CD4-positive, alpha-beta memory T cell (primary cell): ENCODE measurements at regions not wholly inside any gene's neighbourhood (a gene's known extent, or its start where the extent isn't known, plus 50 kb on each side); places are given as distances from the start of the nearest gene placed in this dataset.

Source experiments
- CTCF ChIA-PET: fragments of 350-600 bp; sonication (Branson Sonifier 250); formaldehyde crosslinking; loops from one replicate; lab custom pipeline; 2021; ENCODE audit warnings: inconsistent platforms; ENCODE audit not compliant: partially characterized antibody; lab: Charles Lee
- POLR2A ChIA-PET: fragments of 350-600 bp; sonication (Branson Sonifier 250); formaldehyde crosslinking; loops from one replicate; lab custom pipeline; 2021; ENCODE audit not compliant: partially characterized antibody; lab: Charles Lee
- DNase-seq, 5 donors: peaks; one replicate each; pipeline versions ENCODE4 v3.0.0 to v3.0.0-alpha.2; 2020 to 2022; ENCODE audit warnings: mixed read lengths in 1 of 5
- H3K27ac ChIP-seq: one replicate; pipeline ENCODE4 v1.7.0; 2013; ENCODE audit warnings: low read depth, low read length
- H3K27me3 ChIP-seq: 2 replicates; pipeline ENCODE4 v1.7.0; 2013; ENCODE audit warnings: mild to moderate bottlenecking, low read length, moderate library complexity; ENCODE audit not compliant: insufficient read depth
- H3K36me3 ChIP-seq: 2 replicates; pipeline ENCODE4 v1.7.0; 2013; ENCODE audit warnings: mild to moderate bottlenecking, low read length, moderate library complexity; ENCODE audit not compliant: insufficient read depth
- H3K4me1 ChIP-seq: 2 replicates; pipeline ENCODE4 v1.7.0; 2013; ENCODE audit warnings: mild to moderate bottlenecking, low read length, moderate library complexity; ENCODE audit not compliant: insufficient read depth
- H3K4me3 ChIP-seq, 2 donors: one replicate each; pipeline ENCODE4 v1.7.0; 2013; ENCODE audit warnings: low read length in 2 of 2, mild to moderate bottlenecking in 1 of 2
- H3K9me3 ChIP-seq, 2 donors: one replicate each; pipeline ENCODE4 v1.7.0; 2013; ENCODE audit warnings: low read length in 2 of 2, control low read depth in 1 of 2; ENCODE audit not compliant: control insufficient read depth in 1 of 2
- H3K27ac Mint-ChIP-seq, 7 donors: one replicate each; pipeline ENCODE4 v1.8.0; 2020 to 2021; ENCODE audit warnings: mixed read lengths in 7 of 7, mild to moderate bottlenecking in 6 of 7, inconsistent platforms in 3 of 7, moderate library complexity in 3 of 7
- H3K27me3 Mint-ChIP-seq, 2 donors: one replicate each; pipeline ENCODE4 v1.8.0; 2020 to 2021; ENCODE audit warnings: mixed read lengths in 2 of 2
- H3K36me3 Mint-ChIP-seq, 2 donors: one replicate each; pipeline ENCODE4 v1.8.0; 2020 to 2021; ENCODE audit warnings: mixed read lengths in 2 of 2, inconsistent platforms in 1 of 2, mild to moderate bottlenecking in 1 of 2
- H3K4me1 Mint-ChIP-seq, 4 donors: one replicate each; pipeline ENCODE4 v1.8.0; 2020 to 2021; ENCODE audit warnings: mixed read lengths in 4 of 4, mild to moderate bottlenecking in 1 of 4
- H3K4me3 Mint-ChIP-seq, 8 donors: one replicate each; pipeline ENCODE4 v1.8.0; 2020 to 2021; ENCODE audit warnings: mixed read lengths in 8 of 8, mild to moderate bottlenecking in 7 of 8, moderate library complexity in 6 of 8, inconsistent platforms in 3 of 8
- H3K9me3 Mint-ChIP-seq, 8 donors: one replicate each; pipeline ENCODE4 v1.8.0; 2020 to 2021; ENCODE audit warnings: mixed read lengths in 8 of 8, mild to moderate bottlenecking in 5 of 8, inconsistent platforms in 3 of 8, moderate library complexity in 1 of 8
- intact Hi-C: fragments of 100-400 bp; cut with micrococcal nuclease; formaldehyde crosslinking; loops from one replicate; pipeline ENCODE4 v1.15.1; 2023

GRCh38 chr20:60232380-60232779 is 274.2 kb downstream of the CDH26 start:
- H3K9me3 ChIP-seq = no peaks in the 10 kb centered on the region

GRCh38 chr20:60233018-60233630 is 274.9 kb downstream of the CDH26 start:
- CTCF ChIA-PET = no interaction called here
- no peak for DNase-seq
- H3K4me3 ChIP-seq = no peak overlapping the region
- H3K9me3 ChIP-seq = no peaks in the 10 kb centered on the region
- Mint-ChIP-seq H3K27ac (no peak overlapping the region), H3K27me3 (peaks cover 2 to 3% of the 10 kb centered on the region in 2 donors), H3K4me1 (no peaks in the 10 kb centered on the region), H3K4me3 (no peak overlapping the region), H3K9me3 (peaks cover 0 to 3% (median 0%) of the 10 kb centered on the region in 8 donors), H3K36me3 (no peaks in the 10 kb centered on the region)
- no peak overlapping the region for H3K27ac ChIP-seq
- POLR2A ChIA-PET = no interaction called here
- no peaks in the 10 kb centered on the region for H3K27me3 ChIP-seq
- intact Hi-C loops = no loop called here
- no peaks in the 10 kb centered on the region for H3K4me1 ChIP-seq
- no peaks in the 10 kb centered on the region for H3K36me3 ChIP-seq

More at GRCh38 chr20:60232380-60232779, 274.2 kb downstream of the CDH26 start:
- H3K27ac ChIP-seq = no peak overlapping the region
- intact Hi-C loops = no loop called here
- H3K4me1 Mint-ChIP-seq = no peaks in the 10 kb centered on the region
- no peaks in the 10 kb centered on the region for H3K36me3 ChIP-seq
- H3K36me3 Mint-ChIP-seq = no peaks in the 10 kb centered on the region
- no peak for DNase-seq
- ChIA-PET POLR2A (no interaction called here), CTCF (no interaction called here)
- H3K27me3 Mint-ChIP-seq = peaks cover 2 to 3% of the 10 kb centered on the region in 2 donors
- H3K4me3 ChIP-seq = no peak overlapping the region
- H3K27me3 ChIP-seq = no peaks in the 10 kb centered on the region
- H3K9me3 Mint-ChIP-seq = peaks cover 0 to 3% (median 0%) of the 10 kb centered on the region in 8 donors
- H3K27ac Mint-ChIP-seq = no peak overlapping the region
- no peak overlapping the region for H3K4me3 Mint-ChIP-seq
- H3K4me1 ChIP-seq = no peaks in the 10 kb centered on the region

- Mint-ChIP-seq H3K4me1 (no peaks in the 10 kb centered on the region), H3K27me3 (peaks cover 3 to 5% of the 10 kb centered on the region in 2 donors), H3K9me3 (no peaks in the 10 kb centered on the region), H3K4me3 (no peak overlapping the region), H3K27ac (no peak overlapping the region), H3K36me3 (no peaks in the 10 kb centered on the region)
- Histone ChIP-seq H3K27me3 (no peaks in the 10 kb centered on the region), H3K9me3 (no peaks in the 10 kb centered on the region), H3K4me3 (no peak overlapping the region), H3K27ac (no peak overlapping the region), H3K4me1 (no peaks in the 10 kb centered on the region), H3K36me3 (no peaks in the 10 kb centered on the region)
- DNase-seq = no peak
- ChIA-PET CTCF (no interaction called here), POLR2A (no interaction called here)
- intact Hi-C loops = no loop called here
Observed at GRCh38 chr20:60236613-60237012, 278.4 kb downstream of the CDH26 start.

- Mint-ChIP-seq H3K4me3 (no peak overlapping the region), H3K27me3 (peaks cover 3 to 5% of the 10 kb centered on the region in 2 donors), H3K36me3 (no peaks in the 10 kb centered on the region), H3K9me3 (no peaks in the 10 kb centered on the region), H3K4me1 (no peaks in the 10 kb centered on the region), H3K27ac (no peak overlapping the region)
- CTCF ChIA-PET = no interaction called here
- intact Hi-C loops = no loop called here
- H3K27ac ChIP-seq = no peak overlapping the region
- DNase-seq = no peak
- H3K27me3 ChIP-seq = no peaks in the 10 kb centered on the region
- H3K36me3 ChIP-seq = no peaks in the 10 kb centered on the region
- no peaks in the 10 kb centered on the region for H3K4me1 ChIP-seq
- no peak overlapping the region for H3K4me3 ChIP-seq
- no peaks in the 10 kb centered on the region for H3K9me3 ChIP-seq
- POLR2A ChIA-PET = no interaction called here
Observed at GRCh38 chr20:60237981-60238380, 279.8 kb downstream of the CDH26 start.

- H3K27ac Mint-ChIP-seq = no peak overlapping the region
- no peaks in the 10 kb centered on the region for H3K36me3 ChIP-seq
- no peaks in the 10 kb centered on the region for H3K4me1 Mint-ChIP-seq
- no peaks in the 10 kb centered on the region for H3K9me3 ChIP-seq
- H3K4me3 ChIP-seq = no peak overlapping the region
- peaks cover 3 to 5% of the 10 kb centered on the region in 2 donors for H3K27me3 Mint-ChIP-seq
- H3K4me1 ChIP-seq = no peaks in the 10 kb centered on the region
- ChIA-PET POLR2A (no interaction called here), CTCF (no interaction called here)
- DNase-seq = no peak
- no peaks in the 10 kb centered on the region for H3K27me3 ChIP-seq
- intact Hi-C loops = no loop called here
- H3K9me3 Mint-ChIP-seq = no peaks in the 10 kb centered on the region
- no peak overlapping the region for H3K27ac ChIP-seq
- no peaks in the 10 kb centered on the region for H3K36me3 Mint-ChIP-seq
- H3K4me3 Mint-ChIP-seq = no peak overlapping the region
Observed at GRCh38 chr20:60238992-60239660, 280.9 kb downstream of the CDH26 start.

- no peak overlapping the region for H3K4me3 ChIP-seq
- Mint-ChIP-seq H3K27me3 (peaks cover 1 to 5% of the 10 kb centered on the region in 2 donors), H3K4me3 (no peak overlapping the region), H3K36me3 (no peaks in the 10 kb centered on the region), H3K27ac (no peak overlapping the region), H3K4me1 (no peaks in the 10 kb centered on the region), H3K9me3 (no peaks in the 10 kb centered on the region)
- intact Hi-C loops = no loop called here
- DNase-seq = no peak
- H3K36me3 ChIP-seq = no peaks in the 10 kb centered on the region
- ChIA-PET POLR2A (no interaction called here), CTCF (no interaction called here)
- no peak overlapping the region for H3K27ac ChIP-seq
- H3K9me3 ChIP-seq = no peaks in the 10 kb centered on the region
- H3K4me1 ChIP-seq = no peaks in the 10 kb centered on the region
- no peaks in the 10 kb centered on the region for H3K27me3 ChIP-seq
Observed at GRCh38 chr20:60239956-60240355, 281.7 kb downstream of the CDH26 start.

- Mint-ChIP-seq H3K27me3 (peaks cover 1 to 5% of the 10 kb centered on the region in 2 donors), H3K36me3 (no peaks in the 10 kb centered on the region), H3K4me3 (no peak overlapping the region), H3K9me3 (no peaks in the 10 kb centered on the region), H3K27ac (peak overlapping the region in 1 of 7 donors; percentile 46), H3K4me1 (no peaks in the 10 kb centered on the region)
- Histone ChIP-seq H3K27me3 (no peaks in the 10 kb centered on the region), H3K4me3 (no peak overlapping the region), H3K9me3 (no peaks in the 10 kb centered on the region), H3K4me1 (no peaks in the 10 kb centered on the region), H3K27ac (no peak overlapping the region), H3K36me3 (no peaks in the 10 kb centered on the region)
- CTCF ChIA-PET = no interaction called here
- DNase-seq = no peak
- intact Hi-C loops = no loop called here
- POLR2A ChIA-PET = no interaction called here
Observed at GRCh38 chr20:60240415-60240814, 282.2 kb downstream of the CDH26 start.
